ENCODE measurements at regions not wholly inside any gene's neighbourhood (a gene's known extent, or its start where the extent isn't known, plus 50 kb on each side); places are given as distances from the start of the nearest gene placed in this dataset.
"Not testable (repeated sequence)": the region's sequence is repeated elsewhere in the genome, so short reads cannot be mapped to it uniquely, and the experiment has no call there.

DNA sequence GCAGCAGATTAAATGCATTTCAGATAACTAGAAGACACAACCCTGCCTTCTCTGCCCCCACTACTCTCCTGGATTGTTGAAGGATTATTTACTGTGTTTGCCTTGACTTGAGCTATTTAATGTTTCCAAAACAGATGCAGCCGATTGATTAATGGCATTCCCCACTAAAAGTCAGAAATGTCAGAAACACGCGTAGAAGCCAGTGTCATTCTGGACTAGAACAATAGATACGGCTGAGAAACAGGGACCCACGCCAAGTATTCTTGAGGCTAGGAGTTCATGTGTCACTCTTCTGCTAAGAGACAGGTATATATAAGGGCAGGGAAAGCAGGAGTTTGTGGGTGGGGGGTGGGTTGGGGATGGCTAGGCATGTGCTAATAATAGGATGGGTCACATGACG lies 366.7 kb upstream of the PROX1 start:
- H3K9me3 ChIP-seq: no peaks in the 10 kb centered on the region
- TF ChIP-seq POLR2AphosphoS5 (IDR thresholded peaks at IDR 0.05): no peak
- no peak for TF ChIP-seq POLR2A (IDR thresholded peaks at IDR 0.05)
- TF ChIP-seq, protein P1, sequence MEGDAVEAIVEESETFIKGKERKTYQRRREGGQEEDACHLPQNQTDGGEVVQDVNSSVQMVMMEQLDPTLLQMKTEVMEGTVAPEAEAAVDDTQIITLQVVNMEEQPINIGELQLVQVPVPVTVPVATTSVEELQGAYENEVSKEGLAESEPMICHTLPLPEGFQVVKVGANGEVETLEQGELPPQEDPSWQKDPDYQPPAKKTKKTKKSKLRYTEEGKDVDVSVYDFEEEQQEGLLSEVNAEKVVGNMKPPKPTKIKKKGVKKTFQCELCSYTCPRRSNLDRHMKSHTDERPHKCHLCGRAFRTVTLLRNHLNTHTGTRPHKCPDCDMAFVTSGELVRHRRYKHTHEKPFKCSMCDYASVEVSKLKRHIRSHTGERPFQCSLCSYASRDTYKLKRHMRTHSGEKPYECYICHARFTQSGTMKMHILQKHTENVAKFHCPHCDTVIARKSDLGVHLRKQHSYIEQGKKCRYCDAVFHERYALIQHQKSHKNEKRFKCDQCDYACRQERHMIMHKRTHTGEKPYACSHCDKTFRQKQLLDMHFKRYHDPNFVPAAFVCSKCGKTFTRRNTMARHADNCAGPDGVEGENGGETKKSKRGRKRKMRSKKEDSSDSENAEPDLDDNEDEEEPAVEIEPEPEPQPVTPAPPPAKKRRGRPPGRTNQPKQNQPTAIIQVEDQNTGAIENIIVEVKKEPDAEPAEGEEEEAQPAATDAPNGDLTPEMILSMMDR (IDR thresholded peaks at IDR 0.05 in 8 of 11, conservative IDR thresholded peaks at IDR 0.05 in 3 of 11): no peak
- peaks cover 0 to 2% (median 0%) of the 10 kb centered on the region in 7 donors for H3K27me3 ChIP-seq (replicated peaks in 1 of 7)
- H3K36me3 ChIP-seq: no peaks in the 10 kb centered on the region
- 73 to 87% (median 76%) methylated on average over 6 of the region's 6 CpGs for WGBS, 5 donors
- no peak for DNase-seq
- no peak overlapping the region for H3K27ac ChIP-seq
- no peaks in the 10 kb centered on the region for H3K4me1 ChIP-seq
- intact Hi-C loops (cut with DNase I; ENCODE audit: low total_unique reads): no loop called here
- H3K4me3 ChIP-seq: no peak overlapping the region

GRCh38 chr1:213622365-213623063 lies 365.3 kb upstream of the PROX1 start:
- Histone ChIP-seq H3K4me1 (no peaks in the 10 kb centered on the region), H3K27me3 (replicated peaks in 1 of 7) (no peaks in the 10 kb centered on the region), H3K27ac (no peak overlapping the region), H3K9me3 (peaks cover 0 to 8% (median 7%) of the 10 kb centered on the region in 8 donors), H3K36me3 (no peaks in the 10 kb centered on the region), H3K4me3 (no peak overlapping the region)
- intact Hi-C loops (cut with DNase I; ENCODE audit: low total_unique reads): no loop called here
- no peak for DNase-seq
- TF ChIP-seq, protein P1 (IDR thresholded peaks at IDR 0.05 in 8 of 11, conservative IDR thresholded peaks at IDR 0.05 in 3 of 11): no peak
- TF ChIP-seq POLR2A (IDR thresholded peaks at IDR 0.05) (no peak), POLR2AphosphoS5 (IDR thresholded peaks at IDR 0.05) (no peak)
- 41 to 43% (median 41%) methylated on average over 17 to 19 of the region's 19 CpGs for WGBS, 5 donors

- Histone ChIP-seq H3K4me1 (no peaks in the 10 kb centered on the region), H3K9me3 (peaks cover 0 to 14% (median 7%) of the 10 kb centered on the region in 8 donors), H3K36me3 (no peaks in the 10 kb centered on the region), H3K27ac (no peak overlapping the region), H3K27me3 (replicated peaks in 1 of 7) (no peaks in the 10 kb centered on the region), H3K4me3 (no peak overlapping the region)
- intact Hi-C loops (cut with DNase I; ENCODE audit: low total_unique reads): no loop called here
- whole genome bisulfite sequencing, 5 donors: 73 to 85% (median 79%) methylated on average over 9 of the region's 9 CpGs
- no peak for DNase-seq
- no peak for TF ChIP-seq POLR2A (IDR thresholded peaks at IDR 0.05)
- TF ChIP-seq, protein P1 (IDR thresholded peaks at IDR 0.05 in 8 of 11, conservative IDR thresholded peaks at IDR 0.05 in 3 of 11): no peak
- no peak for TF ChIP-seq POLR2AphosphoS5 (IDR thresholded peaks at IDR 0.05)
Observed at GRCh38 chr1:213623064-213623581, 364.6 kb upstream of the PROX1 start.

- Histone ChIP-seq H3K4me1 (no peaks in the 10 kb centered on the region), H3K27me3 (replicated peaks in 1 of 7) (no peaks in the 10 kb centered on the region), H3K27ac (no peak overlapping the region), H3K9me3 (peaks cover 0 to 14% (median 7%) of the 10 kb centered on the region in 8 donors), H3K36me3 (no peaks in the 10 kb centered on the region), H3K4me3 (no peak overlapping the region)
- TF ChIP-seq, protein P1 (IDR thresholded peaks at IDR 0.05 in 8 of 11, conservative IDR thresholded peaks at IDR 0.05 in 3 of 11): no peak
- TF ChIP-seq POLR2A (IDR thresholded peaks at IDR 0.05) (no peak), POLR2AphosphoS5 (IDR thresholded peaks at IDR 0.05) (no peak)
- DNase-seq: no peak
- intact Hi-C loops (cut with DNase I; ENCODE audit: low total_unique reads): no loop called here
- 67 to 84% (median 77%) methylated on average over 4 of the region's 4 CpGs for WGBS, 5 donors
Observed at GRCh38 chr1:213623862-213624261, 363.9 kb upstream of the PROX1 start.

DNA sequence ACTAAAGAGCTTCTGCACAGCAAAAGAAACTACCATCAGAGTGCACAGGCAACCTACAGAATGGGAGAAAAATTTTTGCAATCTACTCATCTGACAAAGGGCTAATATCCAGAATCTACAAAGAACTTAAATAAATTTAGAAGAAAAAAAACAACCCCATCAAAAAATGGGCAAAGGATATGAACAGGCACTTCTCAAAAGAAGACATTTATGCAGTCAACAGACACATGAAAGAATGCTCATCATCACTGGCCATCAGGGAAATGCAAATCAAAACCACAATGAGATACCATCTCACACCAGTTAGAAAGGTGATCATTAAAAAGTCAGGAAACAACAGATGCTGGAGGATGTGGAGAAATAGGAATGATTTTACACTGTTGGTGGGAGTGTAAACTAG lies 351.0 kb upstream of the PROX1 start:
- H3K4me1 ChIP-seq; H3K27ac ChIP-seq; DNase-seq; H3K27me3 ChIP-seq (replicated peaks in 1 of 7); H3K36me3 ChIP-seq; intact Hi-C loops (cut with DNase I; ENCODE audit: low total_unique reads); H3K4me3 ChIP-seq: not testable (repeated sequence)
- peaks cover 0 to 32% (median 7%) of the 10 kb centered on the region in 8 donors for H3K9me3 ChIP-seq
